Mesenchymal stem cell (in vitro differentiated cells and primary cell): ENCODE measurements at regions not wholly inside any gene's neighbourhood (a gene's known extent, or its start where the extent isn't known, plus 50 kb on each side); places are given as distances from the start of the nearest gene placed in this dataset.

ENCODE experiments used
- DNase-seq: peaks from one replicate; pipeline ENCODE4 v3.0.0-alpha.2; 2013
- H2AFZ ChIP-seq: one replicate; pipeline ENCODE4 v1.6.1; 2013; ENCODE audit warnings: low read depth, mild to moderate bottlenecking, control low read depth, inconsistent platforms, low read length, moderate library complexity
- H2AK5ac ChIP-seq: 2 replicates; pipeline ENCODE4 v1.6.1; 2013; ENCODE audit warnings: low read length, moderate library complexity, mild to moderate bottlenecking, inconsistent platforms; ENCODE audit not compliant: severe bottlenecking
- H2BK120ac ChIP-seq: one replicate; pipeline ENCODE4 v1.6.1; 2013; ENCODE audit warnings: low read depth, mild to moderate bottlenecking, inconsistent platforms, low read length, moderate library complexity
- H2BK12ac ChIP-seq, 2 experiments: one replicate each; pipeline ENCODE4 v1.6.1; 2013; ENCODE audit warnings: inconsistent platforms in 2 of 2, low read length in 2 of 2, mild to moderate bottlenecking in 2 of 2, moderate library complexity in 2 of 2, control low read depth in 1 of 2
- H2BK15ac ChIP-seq: one replicate; pipeline ENCODE4 v1.6.1; 2013; ENCODE audit warnings: mild to moderate bottlenecking, low read depth, inconsistent platforms; ENCODE audit not compliant: poor library complexity, severe bottlenecking
- H2BK5ac ChIP-seq: 2 replicates; pipeline ENCODE4 v1.6.1; 2013; ENCODE audit warnings: low read depth, mild to moderate bottlenecking, low read length, control low read depth, inconsistent platforms; ENCODE audit not compliant: poor library complexity, severe bottlenecking
- H3K14ac ChIP-seq, 2 experiments: one replicate each; pipeline ENCODE4 v1.6.1; 2013; ENCODE audit warnings: inconsistent platforms in 2 of 2, low read length in 2 of 2, control low read depth in 1 of 2, mild to moderate bottlenecking in 1 of 2, moderate library complexity in 1 of 2
- H3K18ac ChIP-seq, 2 experiments: one replicate each; pipeline ENCODE4 v1.6.1; 2013; ENCODE audit warnings: inconsistent platforms in 2 of 2, low read length in 2 of 2, control low read depth in 1 of 2, low read depth in 1 of 2, mild to moderate bottlenecking in 1 of 2
- H3K23ac ChIP-seq, 2 experiments: one replicate each; pipeline ENCODE4 v1.6.1; 2013; ENCODE audit warnings: inconsistent platforms in 2 of 2, low read length in 2 of 2, mild to moderate bottlenecking in 2 of 2, moderate library complexity in 2 of 2, control low read depth in 1 of 2
- H3K27ac ChIP-seq: 2 replicates; pipeline ENCODE4 v1.5.1; 2013; ENCODE audit warnings: mild to moderate bottlenecking, moderate library complexity, low read length, control low read depth, inconsistent platforms; ENCODE audit not compliant: poor library complexity, severe bottlenecking
- H3K27me3 ChIP-seq, 2 experiments: 2 replicates each; pipeline versions ENCODE4 v1.6.1 to v1.7.0; 2013; ENCODE audit warnings: low read length in 2 of 2, mild to moderate bottlenecking in 2 of 2, moderate library complexity in 2 of 2, control low read depth in 1 of 2, inconsistent platforms in 1 of 2; ENCODE audit not compliant: control insufficient read depth in 1 of 2, insufficient read depth in 1 of 2
- H3K36me3 ChIP-seq, 2 experiments: 2 replicates each; pipeline versions ENCODE4 v1.6.1 to v1.7.0; 2013; ENCODE audit warnings: low read length in 2 of 2, control low read depth in 1 of 2, inconsistent platforms in 1 of 2, low read depth in 1 of 2, mild to moderate bottlenecking in 1 of 2; ENCODE audit not compliant: insufficient read depth in 2 of 2, control insufficient read depth in 1 of 2
- H3K4ac ChIP-seq, 2 experiments: one replicate each; pipeline ENCODE4 v1.6.1; 2013; ENCODE audit warnings: inconsistent platforms in 2 of 2, low read length in 2 of 2, mild to moderate bottlenecking in 2 of 2, moderate library complexity in 2 of 2, control low read depth in 1 of 2, low read depth in 1 of 2
- H3K4me1 ChIP-seq: 2 replicates; pipeline ENCODE4 v1.6.1; 2013; ENCODE audit warnings: low read depth, low read length, control low read depth; ENCODE audit not compliant: control insufficient read depth, insufficient read depth
- H3K4me2 ChIP-seq: 2 replicates; pipeline ENCODE4 v1.6.1; 2013; ENCODE audit warnings: low read length, mild to moderate bottlenecking, inconsistent platforms; ENCODE audit not compliant: poor library complexity, severe bottlenecking
- H3K4me3 ChIP-seq, 2 experiments: 2 replicates each; pipeline versions ENCODE4 v1.5.1 to v1.7.0; 2013; ENCODE audit warnings: low read length in 2 of 2, mild to moderate bottlenecking in 2 of 2, control low read depth in 1 of 2, low read depth in 1 of 2; ENCODE audit not compliant: insufficient read depth in 1 of 2
- H3K79me1 ChIP-seq: replicated peaks from 2 replicates; pipeline ENCODE4 v1.6.1; 2013; ENCODE audit warnings: mild to moderate bottlenecking, control low read depth, low read length, inconsistent platforms; ENCODE audit not compliant: poor library complexity, severe bottlenecking
- H3K9ac ChIP-seq: 2 replicates; pipeline ENCODE4 v1.7.0; 2013; ENCODE audit warnings: mild to moderate bottlenecking, low read length, moderate library complexity
- H3K9me3 ChIP-seq: 2 replicates; pipeline ENCODE4 v1.7.0; 2013; ENCODE audit warnings: mild to moderate bottlenecking, low read length; ENCODE audit not compliant: control insufficient read depth
- H4K8ac ChIP-seq: one replicate; pipeline ENCODE4 v1.6.1; 2013; ENCODE audit warnings: inconsistent platforms, mild to moderate bottlenecking, low read length, moderate library complexity
- H4K91ac ChIP-seq: one replicate; pipeline ENCODE4 v1.6.1; 2013; ENCODE audit warnings: mild to moderate bottlenecking, low read length, inconsistent platforms
- WGBS: methylation state at CpG from one replicate; pipeline ENCODE4 v1.1.7; 2013; ENCODE audit warnings: mixed read lengths; 5-methylcytosine and 5-hydroxymethylcytosine counted together

- Histone ChIP-seq H3K4me1 (peaks cover 4% of the 10 kb centered on the region), H3K4me3 (no peak overlapping the region), H3K36me3 (no peaks in the 10 kb centered on the region), H2AK5ac (no peak overlapping the region), H3K4me2 (no peak overlapping the region), H2BK120ac (no peak overlapping the region), H3K79me1 (no peaks in the 10 kb centered on the region), H4K8ac (no peak overlapping the region), H2BK5ac (no peak overlapping the region), H3K23ac (no peak overlapping the region), H3K9ac (no peak overlapping the region), H3K27me3 (no peaks in the 10 kb centered on the region), H2BK12ac (no peak overlapping the region), H3K27ac (no peak overlapping the region), H4K91ac (no peak overlapping the region), H3K4ac (no peak overlapping the region), H3K9me3 (no peaks in the 10 kb centered on the region), H3K14ac (no peak overlapping the region), H3K18ac (no peak overlapping the region), H2BK15ac (no peak overlapping the region), H2AFZ (no peak overlapping the region)
- 88% methylated on average over 2 of the region's 2 CpGs for WGBS
- no peak for DNase-seq
These were observed 168.1 kb upstream of the GSC start for GRCh38 chr14:94938016-94938415.

GRCh38 chr14:94936901-94937685, 167.2 kb upstream of the GSC start:
- 71% methylated on average over 24 of the region's 24 CpGs for WGBS

GRCh38 chr14:94936401-94936892, 166.5 kb upstream of the GSC start:
- WGBS: 92% methylated on average over 17 of the region's 26 CpGs
- no peak overlapping the region for H3K14ac ChIP-seq
- H4K8ac ChIP-seq: no peak overlapping the region

More at GRCh38 chr14:94936901-94937685, 167.2 kb upstream of the GSC start:
- H2BK12ac ChIP-seq: no peak overlapping the region
- no peaks in the 10 kb centered on the region for H3K36me3 ChIP-seq
- peaks cover 4% of the 10 kb centered on the region for H3K4me1 ChIP-seq
- no peak overlapping the region for H2AK5ac ChIP-seq
- H3K9ac ChIP-seq: peak overlapping the region; percentile 82
- no peak overlapping the region for H2BK120ac ChIP-seq
- H2BK15ac ChIP-seq: no peak overlapping the region
- H3K18ac ChIP-seq: no peak overlapping the region
- peaks cover 0 to 6% of the 10 kb centered on the region in 2 experiments for H3K27me3 ChIP-seq
- DNase-seq: no peak
- H2AFZ ChIP-seq: no peak overlapping the region
- H3K79me1 ChIP-seq: no peaks in the 10 kb centered on the region
- no peak overlapping the region for H4K91ac ChIP-seq
- H3K4me2 ChIP-seq: no peak overlapping the region
- H3K4me3 ChIP-seq: peak overlapping the region in 1 of 2 experiments; percentile 36
- H4K8ac ChIP-seq: no peak overlapping the region
- no peaks in the 10 kb centered on the region for H3K9me3 ChIP-seq
- H2BK5ac ChIP-seq: no peak overlapping the region
- no peak overlapping the region for H3K23ac ChIP-seq
- no peak overlapping the region for H3K27ac ChIP-seq
- no peak overlapping the region for H3K4ac ChIP-seq
- no peak overlapping the region for H3K14ac ChIP-seq

GRCh38 chr14:94935706-94936300, 165.9 kb upstream of the GSC start:
- Histone ChIP-seq H3K4me1 (peaks cover 3% of the 10 kb centered on the region), H4K91ac (no peak overlapping the region), H3K36me3 (no peaks in the 10 kb centered on the region), H3K27me3 (peaks cover 0 to 11% of the 10 kb centered on the region in 2 experiments), H2BK12ac (no peak overlapping the region), H4K8ac (no peak overlapping the region), H2AK5ac (no peak overlapping the region), H3K9me3 (no peaks in the 10 kb centered on the region), H3K23ac (no peak overlapping the region), H3K4me3 (no peak overlapping the region), H3K79me1 (no peaks in the 10 kb centered on the region), H2BK5ac (no peak overlapping the region), H3K18ac (no peak overlapping the region), H2AFZ (no peak overlapping the region), H3K9ac (peak overlapping the region; percentile 82), H3K27ac (no peak overlapping the region), H3K4ac (no peak overlapping the region), H3K14ac (no peak overlapping the region), H3K4me2 (no peak overlapping the region), H2BK120ac (no peak overlapping the region), H2BK15ac (no peak overlapping the region)
- DNase-seq: no peak
- 81% methylated on average over 7 of the region's 13 CpGs for WGBS

More at GRCh38 chr14:94936401-94936892, 166.5 kb upstream of the GSC start:
- H3K27ac ChIP-seq: no peak overlapping the region
- H3K9me3 ChIP-seq: no peaks in the 10 kb centered on the region
- DNase-seq: no peak
- H3K4me1 ChIP-seq: peaks cover 4% of the 10 kb centered on the region
- H3K23ac ChIP-seq: no peak overlapping the region
- peak overlapping the region; percentile 82 for H3K9ac ChIP-seq
- no peak overlapping the region for H2BK5ac ChIP-seq
- no peak overlapping the region for H2BK120ac ChIP-seq
- no peak overlapping the region for H2AK5ac ChIP-seq
- H3K4me2 ChIP-seq: no peak overlapping the region
- no peak overlapping the region for H2AFZ ChIP-seq
- H2BK15ac ChIP-seq: no peak overlapping the region
- no peak overlapping the region for H2BK12ac ChIP-seq
- no peak overlapping the region for H3K18ac ChIP-seq
- peak overlapping the region in 1 of 2 experiments; percentile 36 for H3K4me3 ChIP-seq
- no peak overlapping the region for H3K4ac ChIP-seq
- peaks cover 0 to 11% of the 10 kb centered on the region in 2 experiments for H3K27me3 ChIP-seq
- no peaks in the 10 kb centered on the region for H3K36me3 ChIP-seq
- no peak overlapping the region for H4K91ac ChIP-seq
- no peaks in the 10 kb centered on the region for H3K79me1 ChIP-seq
